ENCODE measurements at regions not wholly inside any gene's neighbourhood (a gene's known extent, or its start where the extent isn't known, plus 50 kb on each side); places are given as distances from the start of the nearest gene placed in this dataset.

DNA sequence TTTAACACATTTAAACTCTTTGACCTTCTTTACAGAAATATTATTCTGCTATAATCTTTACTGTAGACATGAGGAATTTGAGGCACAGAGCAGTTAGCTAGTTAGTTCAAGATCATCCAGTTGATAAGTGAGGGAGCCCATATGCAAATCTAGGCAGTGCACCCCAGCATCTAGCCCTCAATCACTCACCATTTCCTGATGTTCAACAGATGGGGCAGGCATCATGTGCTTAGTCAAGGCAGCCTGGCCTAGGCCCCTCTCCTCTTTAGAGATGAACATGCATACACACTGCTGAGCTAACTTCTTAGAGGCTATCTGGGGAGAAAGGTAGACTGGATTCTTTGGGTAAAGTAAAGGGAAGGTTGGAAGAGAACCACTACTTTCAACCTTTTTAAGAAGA is 206.8 kb upstream of the SLC24A2 start:
- Histone ChIP-seq H3K27ac (ENCODE audit: low read depth, low read length) (no peak overlapping the region), H3K4me2 (ENCODE audit: low read length) (no peak overlapping the region), H3K9me3 (ENCODE audit: insufficient read depth, low read depth, low read length) (no peaks in the 10 kb centered on the region), H3K4me3 (ENCODE audit: insufficient read depth, low read depth, low read length) (no peak overlapping the region), H2AFZ (ENCODE audit: low read depth, low read length) (no peak overlapping the region), H4K20me1 (ENCODE audit: insufficient read depth, low read length) (no peaks in the 10 kb centered on the region), H3K27me3 (ENCODE audit: insufficient read depth, low read length) (no peaks in the 10 kb centered on the region), H3K36me3 (ENCODE audit: insufficient read depth, low read length) (no peaks in the 10 kb centered on the region), H3K9ac (ENCODE audit: low read length) (no peak overlapping the region), H3K4me1 (ENCODE audit: insufficient read depth, low read length) (peaks cover 43% of the 10 kb centered on the region), H3K79me2 (ENCODE audit: insufficient read depth, low read length) (no peaks in the 10 kb centered on the region)
- Mint-ChIP-seq H3K27ac (ENCODE audit: unreplicated experiment) (no peak overlapping the region), H3K27me3 (ENCODE audit: low read depth, unreplicated experiment) (no peaks in the 10 kb centered on the region), H3K9me3 (ENCODE audit: unreplicated experiment) (no peaks in the 10 kb centered on the region), H3K4me1 (ENCODE audit: low read depth, unreplicated experiment) (peaks cover 52% of the 10 kb centered on the region), H3K36me3 (ENCODE audit: low read depth, unreplicated experiment) (no peaks in the 10 kb centered on the region), H3K4me3 (ENCODE audit: unreplicated experiment) (no peak overlapping the region)
- DNase-seq (ENCODE audit: low read depth) (no peak), FAIRE-seq (no peak)
- TF ChIP-seq CTCF (IDR thresholded peaks at IDR 0.05; ENCODE audit: insufficient read depth, low read depth, low read length) (no peak), EZH2 (IDR thresholded peaks at IDR 0.05; ENCODE audit: insufficient read depth, low read length) (no peak)

DNA sequence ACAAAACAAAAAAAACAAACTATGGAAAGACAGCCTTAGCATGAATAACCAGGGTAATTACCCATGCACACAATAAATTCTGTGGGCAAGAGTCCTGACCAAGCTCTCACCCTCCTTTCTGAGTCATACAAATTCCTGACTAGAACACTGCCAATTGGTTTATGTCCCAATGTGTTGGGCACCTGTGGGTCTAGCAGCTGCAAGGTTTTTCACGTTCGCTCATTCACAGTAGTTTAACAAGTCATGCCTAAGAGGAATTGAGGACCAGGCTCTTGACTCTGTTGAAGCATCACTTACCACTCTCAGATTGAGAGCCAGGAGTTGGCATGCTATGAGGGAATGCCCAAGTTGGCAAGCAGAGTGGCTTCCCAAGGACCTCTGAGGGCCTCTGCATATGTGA is 205.5 kb upstream of the SLC24A2 start:
- H3K36me3 ChIP-seq (ENCODE audit: insufficient read depth, low read length): no peaks in the 10 kb centered on the region
- FAIRE-seq (peak; percentile 29), DNase-seq (ENCODE audit: low read depth) (peak; percentile 71)
- H3K27me3 ChIP-seq (ENCODE audit: insufficient read depth, low read length): no peaks in the 10 kb centered on the region
- Mint-ChIP-seq H3K27ac (ENCODE audit: unreplicated experiment) (no peak overlapping the region), H3K27me3 (ENCODE audit: low read depth, unreplicated experiment) (no peaks in the 10 kb centered on the region), H3K9me3 (ENCODE audit: unreplicated experiment) (no peaks in the 10 kb centered on the region), H3K4me1 (ENCODE audit: low read depth, unreplicated experiment) (peaks cover 39% of the 10 kb centered on the region), H3K36me3 (ENCODE audit: low read depth, unreplicated experiment) (no peaks in the 10 kb centered on the region), H3K4me3 (ENCODE audit: unreplicated experiment) (no peak overlapping the region)
- H2AFZ ChIP-seq (ENCODE audit: low read depth, low read length): no peak overlapping the region
- TF ChIP-seq CTCF (IDR thresholded peaks at IDR 0.05; ENCODE audit: insufficient read depth, low read depth, low read length) (no peak), EZH2 (IDR thresholded peaks at IDR 0.05; ENCODE audit: insufficient read depth, low read length) (no peak)
- no peaks in the 10 kb centered on the region for H3K9me3 ChIP-seq (ENCODE audit: insufficient read depth, low read depth, low read length)
- H3K27ac ChIP-seq (ENCODE audit: low read depth, low read length): no peak overlapping the region
- H3K79me2 ChIP-seq (ENCODE audit: insufficient read depth, low read length): no peaks in the 10 kb centered on the region
- no peak overlapping the region for H3K9ac ChIP-seq (ENCODE audit: low read length)
- H3K4me3 ChIP-seq (ENCODE audit: insufficient read depth, low read depth, low read length): no peak overlapping the region
- H3K4me2 ChIP-seq (ENCODE audit: low read length): no peak overlapping the region
- no peaks in the 10 kb centered on the region for H4K20me1 ChIP-seq (ENCODE audit: insufficient read depth, low read length)
- H3K4me1 ChIP-seq (ENCODE audit: insufficient read depth, low read length): peaks cover 35% of the 10 kb centered on the region

DNA sequence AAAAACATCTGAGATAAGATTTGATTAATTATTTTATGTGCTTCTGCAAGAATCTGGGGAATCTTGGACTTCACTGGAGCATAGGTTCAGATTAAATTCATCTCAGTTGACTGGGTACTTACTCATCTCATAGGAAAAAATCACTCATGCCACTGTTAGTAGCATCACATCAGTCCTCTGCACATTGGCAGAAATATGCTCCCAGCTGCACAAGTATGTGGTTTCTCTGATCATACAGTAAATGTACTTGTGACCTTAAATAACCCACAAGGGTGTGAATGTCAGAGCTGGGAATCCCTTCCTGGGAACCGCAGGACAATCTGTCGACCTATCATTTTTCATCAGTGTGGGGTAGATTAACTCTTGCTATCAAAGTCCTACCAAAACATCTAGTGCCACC is 203.7 kb upstream of the SLC24A2 start:
- Mint-ChIP-seq H3K36me3 (ENCODE audit: low read depth, unreplicated experiment) (no peaks in the 10 kb centered on the region), H3K9me3 (ENCODE audit: unreplicated experiment) (no peaks in the 10 kb centered on the region), H3K4me1 (ENCODE audit: low read depth, unreplicated experiment) (peaks cover 26% of the 10 kb centered on the region), H3K27me3 (ENCODE audit: low read depth, unreplicated experiment) (no peaks in the 10 kb centered on the region), H3K4me3 (ENCODE audit: unreplicated experiment) (no peak overlapping the region), H3K27ac (ENCODE audit: unreplicated experiment) (peak overlapping the region; percentile 5)
- Histone ChIP-seq H3K4me3 (ENCODE audit: insufficient read depth, low read depth, low read length) (no peak overlapping the region), H3K36me3 (ENCODE audit: insufficient read depth, low read length) (no peaks in the 10 kb centered on the region), H2AFZ (ENCODE audit: low read depth, low read length) (no peak overlapping the region), H3K27me3 (ENCODE audit: insufficient read depth, low read length) (no peaks in the 10 kb centered on the region), H3K4me2 (ENCODE audit: low read length) (peak overlapping the region; percentile 9), H3K79me2 (ENCODE audit: insufficient read depth, low read length) (no peaks in the 10 kb centered on the region), H4K20me1 (ENCODE audit: insufficient read depth, low read length) (no peaks in the 10 kb centered on the region), H3K9ac (ENCODE audit: low read length) (no peak overlapping the region), H3K4me1 (ENCODE audit: insufficient read depth, low read length) (peaks cover 20% of the 10 kb centered on the region), H3K9me3 (ENCODE audit: insufficient read depth, low read depth, low read length) (no peaks in the 10 kb centered on the region), H3K27ac (ENCODE audit: low read depth, low read length) (peak overlapping the region; percentile 4)
- DNase-seq (ENCODE audit: low read depth) (peak; percentile 96), FAIRE-seq (peak; percentile 58)
- TF ChIP-seq EZH2 (IDR thresholded peaks at IDR 0.05; ENCODE audit: insufficient read depth, low read length) (no peak), CTCF (IDR thresholded peaks at IDR 0.05; ENCODE audit: insufficient read depth, low read depth, low read length) (no peak)

Measured in astrocyte (in vitro differentiated cells and primary cell).